ENCODE measurements at regions not wholly inside any gene's neighbourhood (a gene's known extent, or its start where the extent isn't known, plus 50 kb on each side); places are given as distances from the start of the nearest gene placed in this dataset.

DNA sequence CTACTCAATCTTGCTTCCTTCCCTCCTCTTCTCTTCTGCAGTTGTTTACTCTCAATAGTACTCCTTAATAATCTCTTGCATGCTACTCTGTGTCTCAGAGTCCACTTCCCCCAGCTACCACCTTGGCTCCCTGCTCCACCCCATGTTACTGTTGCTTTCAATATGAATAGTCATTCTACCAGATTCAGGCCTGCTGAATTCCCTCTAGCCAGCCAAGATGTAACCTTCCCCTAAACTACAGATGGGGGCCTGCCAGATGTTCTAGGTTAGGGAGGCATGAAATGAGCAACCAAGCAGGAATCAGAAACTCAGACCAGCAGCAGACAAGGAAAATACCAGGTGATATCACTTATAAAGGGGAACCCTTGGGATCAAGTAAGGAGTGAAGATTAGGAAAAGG, 392.1 kb upstream of the DDHD1 start:
- no peak for DNase-seq (ENCODE audit: low read depth)

GRCh38 chr14:53542732-53543131, 389.6 kb upstream of the DDHD1 start:
- DNase-seq (ENCODE audit: low read depth), result no peak

- DNase-seq (ENCODE audit: low read depth), result no peak
These were observed 388.3 kb upstream of the DDHD1 start for GRCh38 chr14:53541411-53541810.

GRCh38 chr14:53539489-53540126, 386.5 kb upstream of the DDHD1 start:
- peak; percentile 44 for DNase-seq (ENCODE audit: low read depth)

DNA sequence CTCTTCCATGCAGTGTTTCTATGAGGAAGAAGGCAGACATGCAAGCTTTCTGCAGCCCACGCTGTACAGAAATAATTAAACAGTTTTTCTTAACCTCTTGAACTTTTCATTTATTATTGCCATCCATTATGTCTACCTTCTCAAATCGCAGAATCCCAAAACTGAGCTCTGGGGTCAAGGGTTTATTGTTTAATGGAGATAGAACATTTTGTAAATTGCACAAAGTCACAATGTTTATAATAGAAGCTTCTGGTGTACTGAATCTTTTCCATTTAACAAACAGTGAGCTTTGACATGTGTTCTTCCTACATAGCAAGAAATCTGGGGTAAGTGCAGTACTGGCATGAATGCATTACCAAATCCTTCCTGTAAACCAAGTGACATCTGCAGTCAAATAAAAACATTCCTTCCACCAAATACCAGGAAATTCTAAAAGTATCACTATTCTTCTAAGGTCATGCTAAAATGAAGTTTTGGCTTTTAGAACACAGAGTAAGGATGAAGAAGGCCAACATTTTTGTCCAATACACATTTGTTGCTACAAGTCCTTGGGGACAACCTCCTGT, 385.3 kb upstream of the DDHD1 start:
- no peak for DNase-seq (ENCODE audit: low read depth)

DNA sequence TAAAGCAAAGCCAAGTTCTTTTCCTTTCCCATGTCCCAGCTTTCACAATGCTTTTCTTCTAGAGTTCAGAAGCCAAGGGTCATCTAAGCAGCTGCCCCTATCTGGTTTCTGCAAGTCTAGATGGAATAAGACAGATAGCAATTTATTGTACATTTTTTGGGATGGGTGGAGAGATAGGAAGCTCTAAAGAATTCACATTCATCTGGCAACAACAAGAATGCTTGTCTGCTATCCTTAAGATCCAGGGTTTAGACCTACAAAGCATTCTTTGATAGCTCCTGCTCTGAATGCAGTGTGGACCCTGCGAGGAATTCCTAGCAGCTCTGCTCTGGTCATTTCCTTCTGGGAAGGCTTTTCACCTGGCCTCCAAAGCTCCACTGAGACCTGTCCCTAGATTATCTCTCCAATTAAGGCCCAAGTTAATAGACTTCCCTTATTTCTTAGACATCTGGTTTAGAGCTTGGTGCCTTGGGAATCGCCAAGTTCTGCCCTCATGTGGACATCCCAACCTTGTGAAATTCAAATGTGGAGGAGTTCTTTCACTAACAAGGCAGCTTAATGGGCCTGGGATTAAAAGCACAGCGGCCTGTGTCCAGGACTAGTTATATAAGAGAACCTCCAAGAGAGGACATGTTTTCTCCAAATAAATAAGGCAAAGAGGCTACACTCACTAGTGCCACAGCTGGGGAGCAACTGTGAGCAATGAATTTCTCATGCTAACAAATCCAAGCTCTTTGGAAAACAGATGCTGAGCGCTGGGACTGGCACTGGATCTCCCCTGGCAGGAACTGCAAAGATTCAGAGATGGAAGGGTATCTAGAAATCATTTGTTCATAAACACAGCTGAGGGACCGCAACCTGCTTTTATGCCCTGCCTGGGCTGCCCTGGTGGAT, 384.5 kb upstream of the DDHD1 start:
- DNase-seq (ENCODE audit: low read depth), result no peak

GRCh38 chr14:53536446-53536845, 383.3 kb upstream of the DDHD1 start:
- DNase-seq (ENCODE audit: low read depth), result no peak

DNA sequence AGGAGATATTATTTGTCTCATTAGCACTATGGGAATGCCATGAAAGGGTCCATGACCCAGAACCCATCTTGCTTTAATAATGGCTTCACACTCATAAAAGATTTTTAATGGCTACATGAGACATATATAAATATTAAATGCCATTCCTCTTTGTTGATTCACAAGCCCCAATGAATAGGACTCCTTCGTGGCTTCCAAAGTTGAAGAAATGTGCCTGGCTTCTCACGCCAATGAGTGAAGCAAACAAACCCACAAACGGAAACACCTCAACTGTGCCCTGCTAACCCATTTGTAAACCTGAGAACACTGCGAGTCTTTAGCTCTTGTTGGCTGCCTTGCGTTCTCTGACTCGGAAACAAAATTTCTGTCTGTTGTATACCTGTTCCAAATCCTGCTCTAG, 381.7 kb upstream of the DDHD1 start:
- DNase-seq (ENCODE audit: low read depth), result no peak

DNA sequence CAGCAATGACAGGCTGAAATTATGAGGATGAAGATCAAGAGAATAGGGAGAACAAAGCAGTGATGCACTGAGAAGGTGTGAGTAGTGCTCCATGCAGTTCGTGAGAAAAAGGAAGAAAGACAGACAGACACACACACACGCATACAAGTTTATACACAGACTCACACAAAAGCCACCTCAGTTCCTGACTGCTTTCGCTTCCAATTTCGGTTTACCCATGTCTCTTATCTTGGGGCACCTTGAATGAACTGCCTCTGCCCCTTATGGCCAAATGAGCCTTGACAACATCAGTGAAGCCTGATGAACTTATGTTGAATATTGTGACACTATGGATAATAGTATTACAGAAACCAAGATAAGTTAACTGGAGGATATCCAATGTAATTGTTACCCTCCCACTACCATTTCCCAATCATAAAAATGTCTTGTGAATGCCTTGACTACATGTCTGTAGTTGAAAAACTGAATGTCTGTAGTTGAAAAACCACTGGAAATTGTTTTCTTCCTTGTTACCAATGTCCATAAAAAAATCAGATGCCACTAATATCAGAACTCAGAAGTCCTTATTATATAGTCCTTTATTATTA, 380.4 kb upstream of the DDHD1 start:
- no peak for DNase-seq (ENCODE audit: low read depth)

GRCh38 chr14:53532853-53533252, 379.7 kb upstream of the DDHD1 start:
- no peak for DNase-seq (ENCODE audit: low read depth)

DNA sequence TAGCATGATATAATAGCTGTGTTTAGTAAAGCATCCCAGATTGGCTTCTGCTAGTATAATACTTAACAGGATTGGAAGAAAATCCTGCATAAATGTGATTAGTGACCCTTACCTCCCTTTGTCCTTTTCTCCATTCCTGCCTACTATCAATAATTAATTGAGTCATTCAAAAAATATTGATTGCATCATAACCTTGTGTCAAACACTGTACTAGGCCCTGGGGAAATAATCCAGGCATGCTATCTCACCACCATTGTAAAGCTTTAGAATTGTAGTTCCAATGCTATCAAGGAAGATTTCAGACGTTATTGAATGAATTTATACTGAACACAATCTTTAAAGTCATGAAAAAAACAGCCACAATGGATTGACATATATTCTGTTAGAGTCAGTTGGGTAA, 378.6 kb upstream of the DDHD1 start:
- DNase-seq (ENCODE audit: low read depth), result no peak

DNA sequence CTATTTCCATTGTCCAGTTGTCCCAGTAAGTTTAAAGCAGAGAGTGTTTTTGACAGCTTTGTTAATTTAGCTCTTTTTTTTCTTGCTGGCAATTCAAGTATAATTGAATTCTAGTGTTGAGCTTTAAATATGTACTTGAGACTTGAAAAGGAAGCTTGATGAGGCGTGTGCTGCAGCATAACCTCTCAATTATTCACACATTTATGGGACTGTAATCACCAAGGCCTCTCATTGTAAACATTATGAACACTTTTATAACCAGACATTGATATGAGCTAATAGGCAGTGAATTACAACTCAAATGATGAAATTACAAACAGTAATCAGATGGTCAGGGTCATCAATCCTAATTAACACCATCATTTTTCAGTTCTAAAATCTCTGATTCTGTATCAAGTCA, 378.0 kb upstream of the DDHD1 start:
- DNase-seq (ENCODE audit: low read depth), result no peak

GRCh38 chr14:53529519-53529918, 376.4 kb upstream of the DDHD1 start:
- no peak for DNase-seq (ENCODE audit: low read depth)

DNA sequence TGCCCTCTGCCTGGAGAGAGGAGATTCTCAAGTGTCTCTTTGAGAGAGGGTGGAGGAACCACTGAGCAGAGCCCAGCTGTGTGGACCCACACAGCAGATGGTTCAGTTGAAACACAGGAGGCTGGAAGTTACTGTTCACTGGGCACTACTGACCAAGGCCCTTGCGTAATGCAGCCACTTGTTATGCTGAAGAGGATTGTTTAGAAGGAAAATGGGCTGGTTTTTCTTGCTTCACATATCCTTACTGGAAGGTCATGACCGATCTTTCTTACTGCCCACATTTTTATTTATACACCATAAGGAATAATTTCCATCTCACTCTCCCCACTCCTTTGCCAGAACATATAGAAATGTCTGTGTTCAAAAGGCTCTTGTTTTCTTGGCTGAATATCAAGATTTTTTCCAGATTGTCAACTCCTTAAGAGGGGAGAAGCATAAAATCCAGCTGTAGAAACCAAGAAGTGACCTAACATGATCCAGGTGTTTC, 375.1 kb upstream of the DDHD1 start:
- DNase-seq (ENCODE audit: low read depth), result no peak

DNA sequence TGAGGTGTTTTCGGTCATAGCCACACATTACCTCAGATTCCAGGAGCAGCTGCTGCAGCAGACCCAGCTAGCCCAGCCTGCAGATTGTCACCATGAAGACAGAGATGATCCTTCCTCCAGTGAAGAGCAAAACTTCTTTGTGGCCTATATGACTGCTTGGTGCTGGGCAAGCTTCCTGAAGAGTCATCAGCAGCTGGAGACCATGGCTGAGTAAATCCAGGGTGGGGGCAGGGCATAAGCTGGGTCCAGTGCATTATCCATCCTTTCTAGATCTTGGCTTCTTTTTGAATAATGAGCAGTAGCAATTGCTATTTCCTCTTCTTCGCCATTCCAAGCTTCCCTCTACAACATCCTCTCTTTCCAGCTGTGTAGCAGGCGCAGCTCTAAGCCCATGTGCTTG, 373.1 kb upstream of the DDHD1 start:
- DNase-seq (ENCODE audit: low read depth), result no peak

GRCh38 chr14:53525608-53526007, 372.5 kb upstream of the DDHD1 start:
- no peak for DNase-seq (ENCODE audit: low read depth)

- no peak for DNase-seq (ENCODE audit: low read depth)
These were observed 371.3 kb upstream of the DDHD1 start for GRCh38 chr14:53524391-53524790.

GRCh38 chr14:53523226-53523625, 370.1 kb upstream of the DDHD1 start:
- no peak for DNase-seq (ENCODE audit: low read depth)

DNA sequence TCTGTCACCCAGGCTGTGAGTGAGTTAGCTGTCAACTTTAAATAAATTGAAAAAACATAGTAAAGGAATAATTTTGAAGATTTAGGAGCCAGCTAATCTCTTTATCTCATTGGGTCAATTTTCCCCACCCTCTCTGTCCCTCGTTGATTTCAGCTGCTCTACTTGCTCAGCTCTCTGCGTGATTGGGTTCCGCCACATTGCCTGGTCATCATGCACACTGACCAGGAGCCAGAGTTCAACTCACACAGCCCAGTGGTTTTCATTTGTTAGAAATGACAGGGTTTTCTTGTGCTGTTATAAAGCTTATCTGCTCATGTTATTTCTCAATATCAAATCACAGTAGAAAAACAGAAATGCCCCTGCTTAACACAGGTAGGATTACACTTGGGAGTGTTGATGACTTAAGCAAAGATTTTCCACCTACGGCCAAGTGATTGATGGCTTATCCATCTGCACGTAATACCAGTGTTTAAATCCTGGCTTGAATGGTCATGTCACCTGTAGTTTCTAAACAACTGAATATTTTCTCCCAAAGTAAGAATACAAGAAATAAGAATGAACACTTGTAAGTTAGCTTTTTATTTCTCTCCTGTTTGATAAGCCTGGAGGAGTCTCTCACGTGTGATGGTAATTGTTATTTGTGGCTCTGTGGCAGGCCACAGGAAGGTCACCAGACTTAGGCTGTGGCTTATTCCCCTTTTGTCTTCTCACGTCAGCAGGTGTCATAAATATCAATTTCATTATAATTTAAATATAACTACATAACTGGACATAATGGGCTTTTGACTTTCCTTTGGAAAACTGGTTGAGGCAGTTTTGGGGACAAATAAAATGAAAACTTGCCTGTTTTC, 367.2 kb upstream of the DDHD1 start:
- no peak for DNase-seq (ENCODE audit: low read depth)

DNA sequence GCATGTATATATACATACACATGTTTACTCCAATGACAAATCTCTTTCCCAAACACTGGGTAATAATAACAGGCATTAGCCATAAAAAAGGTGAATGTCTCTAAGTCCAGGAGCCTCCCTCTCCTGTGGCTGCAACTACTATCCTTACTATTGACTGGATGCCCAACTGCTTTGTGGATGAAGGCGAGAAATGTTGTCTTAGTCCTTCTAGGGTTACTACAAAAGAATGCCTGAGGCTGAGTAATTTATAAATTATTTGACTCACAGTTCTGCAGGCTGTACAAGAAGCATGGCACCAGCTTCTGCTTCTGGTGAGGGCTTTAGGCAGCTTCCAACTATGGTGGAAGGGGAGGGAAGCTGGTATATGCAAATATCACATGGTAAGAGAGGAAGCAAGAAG, 366.0 kb upstream of the DDHD1 start:
- DNase-seq (ENCODE audit: low read depth), result no peak

DNA sequence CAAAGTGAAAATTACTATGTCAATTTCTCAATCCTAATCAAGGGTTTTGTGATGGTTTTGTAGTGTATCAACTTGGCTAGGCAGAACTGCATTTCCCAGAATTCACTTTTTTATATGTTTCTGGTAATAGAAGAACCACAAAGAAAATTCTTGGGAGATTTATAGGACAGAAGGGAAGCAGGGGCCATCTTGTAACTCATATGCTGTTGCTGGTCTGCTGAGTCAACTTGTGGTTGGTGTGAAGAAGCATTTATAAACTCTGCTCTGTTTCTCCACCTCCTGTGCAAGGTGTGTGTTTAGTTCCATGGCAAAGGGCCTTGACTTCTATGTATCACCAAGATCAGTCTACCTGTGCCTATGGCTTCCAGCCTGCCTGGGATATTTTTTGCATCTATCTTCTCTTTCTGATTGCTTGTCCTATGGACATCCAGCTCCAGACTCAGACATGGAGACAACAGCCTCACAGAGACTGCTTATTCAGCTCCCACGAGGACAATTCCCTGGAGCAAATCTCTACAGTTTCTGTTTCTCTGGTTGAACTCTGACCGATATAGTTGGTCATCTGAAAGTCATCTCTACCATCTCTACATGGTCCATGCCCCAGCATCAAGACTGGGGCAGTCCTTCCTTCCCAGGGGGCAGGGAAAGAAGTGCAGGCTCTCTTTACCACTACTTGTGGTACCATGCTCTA, 364.3 kb upstream of the DDHD1 start:
- DNase-seq (ENCODE audit: low read depth), result no peak
